Endothelial cell of umbilical vein (primary cell): ENCODE measurements at regions not wholly inside any gene's neighbourhood (a gene's known extent, or its start where the extent isn't known, plus 50 kb on each side); places are given as distances from the start of the nearest gene placed in this dataset.

Experiments used
- BruUV-seq: library from RNA; stranded (reverse); fragments of 400-500 nt; replicated peaks from 2 replicates; lab custom pipeline; 2021; lab: Mats Ljungman, UMichigan
- CTCF ChIA-PET: fragments of 300-600, 350-600 bp; sonication (Branson Sonifier 250); formaldehyde crosslinking; loops from one replicate; lab custom pipeline; 2021; ENCODE audit warnings: antibody characterized with exemption, inconsistent platforms; lab: Charles Lee
- POLR2A ChIA-PET: fragments of 300-600, 350-600 bp; sonication (Branson Sonifier 250); formaldehyde crosslinking; loops from one replicate; lab custom pipeline; 2021; ENCODE audit warnings: antibody characterized with exemption, inconsistent platforms; lab: Charles Lee
- DNase-seq: peaks from one replicate; pipeline ENCODE4 v3.0.0-alpha.2; 2011; ENCODE audit warnings: low read depth, low spot score
- FAIRE-seq: peaks from 2 replicates; lab custom pipeline; 2011; peaks lifted over from hg19 to GRCh38; lab: Jason Lieb, UNC
- H2AFZ ChIP-seq: 2 replicates; pipeline ENCODE4 v1.6.0; 2012; ENCODE audit warnings: low read depth, low read length, control low read depth, inconsistent platforms
- H3K27ac ChIP-seq: 2 replicates; pipeline ENCODE4 v1.5.1; 2011; ENCODE audit warnings: low read depth, mild to moderate bottlenecking, control low read depth, low read length, moderate library complexity; ENCODE audit not compliant: insufficient read depth
- H3K27me3 ChIP-seq, 2 experiments: 2 replicates each; pipeline versions ENCODE4 v1.6.0 to v1.6.1; 2011; ENCODE audit warnings: low read length in 2 of 2, mixed read lengths in 1 of 2; ENCODE audit not compliant: control insufficient read depth in 2 of 2, insufficient read depth in 2 of 2
- H3K36me3 ChIP-seq, 2 experiments: 2 replicates in 1 of 2; 3 replicates in 1 of 2; pipeline ENCODE4 v1.5.1; 2011; ENCODE audit warnings: low read length in 2 of 2, mild to moderate bottlenecking in 1 of 2, moderate library complexity in 1 of 2; ENCODE audit not compliant: control insufficient read depth in 2 of 2, insufficient read depth in 2 of 2; ENCODE audit errors: extremely low read depth in 1 of 2
- H3K4me1 ChIP-seq: 3 replicates; pipeline ENCODE4 v1.5.1; 2011; ENCODE audit warnings: mild to moderate bottlenecking, low read length; ENCODE audit not compliant: control insufficient read depth, insufficient read depth; ENCODE audit errors: extremely low read depth
- H3K4me2 ChIP-seq: 2 replicates; pipeline ENCODE4 v1.6.1; 2011; ENCODE audit warnings: low read length, control low read depth, mixed read lengths; ENCODE audit not compliant: insufficient read depth
- H3K4me3 ChIP-seq, 3 experiments: fragments of 200-600 bp in 1 of 3; sonication (generic), shearing (Covaris generic) in 1 of 3; replicated peaks in 1 of 3; 2 replicates each; pipeline ENCODE4 v1.5.1; 2011 to 2016; ENCODE audit warnings: control low read depth in 3 of 3, low read length in 3 of 3, mild to moderate bottlenecking in 2 of 3, inconsistent platforms in 1 of 3, low read depth in 1 of 3, moderate library complexity in 1 of 3; ENCODE audit not compliant: insufficient read depth in 1 of 3
- H3K79me2 ChIP-seq: 2 replicates; pipeline ENCODE4 v1.6.0; 2012; ENCODE audit warnings: low read length, inconsistent platforms; ENCODE audit not compliant: control insufficient read depth, insufficient read depth
- H3K9ac ChIP-seq: replicated peaks from 2 replicates; pipeline ENCODE3; 2011; ENCODE audit warnings: low read length, control low read depth; ENCODE audit not compliant: insufficient read depth; ENCODE audit errors: extremely low read depth
- H3K9me1 ChIP-seq: replicated peaks from 3 replicates; pipeline ENCODE4 v1.6.0; 2011; ENCODE audit warnings: mild to moderate bottlenecking, low read length; ENCODE audit not compliant: control insufficient read depth, insufficient read depth; ENCODE audit errors: extremely low read depth
- H3K9me3 ChIP-seq: replicated peaks from 2 replicates; pipeline ENCODE4 v1.5.1; 2012; ENCODE audit warnings: low read length, inconsistent platforms; ENCODE audit not compliant: control insufficient read depth, insufficient read depth
- H4K20me1 ChIP-seq: replicated peaks from 2 replicates; pipeline ENCODE3; 2011; ENCODE audit warnings: mild to moderate bottlenecking, low read length; ENCODE audit not compliant: control insufficient read depth, insufficient read depth; ENCODE audit errors: extremely low read depth
- CTCF ChIP-seq, 2 donors: IDR thresholded peaks; 1 replicate in 1 of 2; 2 replicates in 1 of 2; pipeline ENCODE4 v1.5.1; 2011; ENCODE audit warnings: low read length in 2 of 2, mild to moderate bottlenecking in 2 of 2, moderate library complexity in 2 of 2, control low read depth in 1 of 2, inconsistent platforms in 1 of 2, low read depth in 1 of 2; ENCODE audit not compliant: insufficient read depth in 1 of 2; ENCODE audit errors: extremely low read depth in 1 of 2
- EZH2 ChIP-seq: IDR thresholded peaks from 2 replicates; pipeline ENCODE4 v1.6.1; 2012; ENCODE audit warnings: borderline replicate concordance, low read depth, mild to moderate bottlenecking, moderate library complexity, low read length, inconsistent platforms; ENCODE audit not compliant: severe bottlenecking
- FOS ChIP-seq: IDR thresholded peaks from 2 replicates; pipeline ENCODE4 v1.6.1; 2011; ENCODE audit warnings: mild to moderate bottlenecking, low read length, moderate library complexity, borderline replicate concordance; ENCODE audit not compliant: insufficient read depth
- GATA2 ChIP-seq: IDR thresholded peaks from 2 replicates; pipeline ENCODE4 v1.7.0; 2011; ENCODE audit warnings: low read depth, mild to moderate bottlenecking, moderate library complexity, mixed read lengths, low read length; ENCODE audit not compliant: insufficient read length, insufficient read depth
- JUN ChIP-seq: IDR thresholded peaks from 2 replicates; pipeline ENCODE4 v1.6.1; 2011; ENCODE audit warnings: borderline replicate concordance, low read depth; ENCODE audit not compliant: insufficient read length, insufficient read depth
- MAX ChIP-seq: IDR thresholded peaks from 2 replicates; pipeline ENCODE4 v1.6.1; 2011; ENCODE audit not compliant: insufficient read depth, insufficient read length
- MYC ChIP-seq: IDR thresholded peaks from one replicate; pipeline ENCODE4 v1.6.1; 2011; ENCODE audit warnings: mild to moderate bottlenecking, low read depth, low read length
- POLR2A ChIP-seq: IDR thresholded peaks from 2 replicates; pipeline ENCODE4 v1.6.1; 2012; ENCODE audit warnings: low read depth, mild to moderate bottlenecking, control low read depth, low read length
- POLR2AphosphoS5 ChIP-seq: IDR thresholded peaks from 2 replicates; pipeline ENCODE4 v1.6.1; 2012; ENCODE audit warnings: low read depth, mild to moderate bottlenecking, control low read depth, low read length, moderate library complexity; ENCODE audit not compliant: insufficient read depth
- dilution Hi-C: fragments of 300-500 bp; cut with MboI; formaldehyde crosslinking; loops from one replicate; pipeline ENCODE4 v1.15.0; 2019; ENCODE audit warnings: low sequenced_read_pairs; ENCODE audit not compliant: extremely low pct_ligation_motif_present
- intact Hi-C: fragments of 100-400 bp; cut with micrococcal nuclease; formaldehyde crosslinking; loops from one replicate; pipeline ENCODE4 v1.10.0; 2022

- DNase-seq, result peak; percentile 41
- FAIRE-seq, result peak; percentile 64
- POLR2A ChIA-PET, result no interaction called here
These were observed 651.3 kb downstream of the PTPRC start for GRCh38 chr1:199290186-199290585.

DNA sequence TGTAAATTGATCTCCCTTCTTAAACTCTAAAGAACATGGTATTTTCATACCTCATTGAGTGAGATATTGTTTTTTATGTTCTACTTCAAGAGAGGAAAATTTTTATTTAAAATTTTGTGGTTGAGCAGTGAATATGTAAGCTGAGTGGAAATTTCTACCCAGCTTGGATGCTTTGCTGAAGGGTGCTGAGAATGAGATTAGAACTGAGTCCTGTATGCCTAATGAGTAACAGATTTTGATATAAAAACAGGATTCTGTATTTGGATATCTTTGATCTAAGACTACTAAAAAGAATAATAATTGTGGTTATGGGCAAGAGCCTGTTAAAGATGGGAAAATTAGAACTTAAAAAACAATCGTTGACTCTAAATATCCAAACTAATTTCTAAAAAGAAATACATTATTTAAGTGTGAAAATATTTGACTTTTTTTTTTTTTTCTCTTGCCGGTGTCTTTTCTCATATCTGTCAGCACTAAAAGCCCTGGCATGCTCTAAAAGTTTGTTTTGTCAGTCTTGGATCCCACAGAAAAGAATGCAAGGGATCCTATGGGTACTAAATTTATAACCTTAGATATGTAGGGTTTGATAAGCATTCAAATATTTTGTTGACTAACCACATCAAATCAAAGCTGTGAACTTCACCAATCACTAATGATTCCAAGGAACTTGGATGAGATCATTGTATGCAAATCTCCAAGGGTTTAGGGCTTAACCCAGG, 652.3 kb downstream of the PTPRC start:
- Histone ChIP-seq H3K36me3 (no peaks in the 10 kb centered on the region), H4K20me1 (no peaks in the 10 kb centered on the region), H3K27me3 (no peaks in the 10 kb centered on the region), H3K4me3 (no peak overlapping the region), H3K4me2 (peak overlapping the region; percentile 52), H2AFZ (no peak overlapping the region), H3K79me2 (no peaks in the 10 kb centered on the region), H3K9me1 (no peaks in the 10 kb centered on the region), H3K27ac (no peak overlapping the region), H3K9me3 (no peaks in the 10 kb centered on the region), H3K4me1 (peaks cover 13% of the 10 kb centered on the region), H3K9ac (no peak overlapping the region)
- dilution Hi-C loops (no loop called here), intact Hi-C loops (loop anchor here (2.0 kb wide), 1 partner anchor 18 kb away; no protein-coding TSS in a partner anchor)
- ChIA-PET CTCF (no interaction called here), POLR2A (no interaction called here)
- no TSS peak for BruUV-seq
- TF ChIP-seq POLR2A (no peak), POLR2AphosphoS5 (no peak), MAX (no peak), FOS (no peak), MYC (no peak), CTCF (IDR thresholded peaks at IDR 0.05; ENCODE audit: extremely low read depth in 1 of 2, insufficient read depth in 1 of 2, low read depth in 1 of 2, low read length in 2 of 2) (no peak), EZH2 (no peak), GATA2 (no peak), JUN (no peak)
- no peak for FAIRE-seq
- DNase-seq, result no peak

More at GRCh38 chr1:199290186-199290585, 651.3 kb downstream of the PTPRC start:
- TF ChIP-seq FOS, result peak; percentile 29
- no peak for TF ChIP-seq MYC
- H3K4me2 ChIP-seq, result peak overlapping the region; percentile 52
- no peaks in the 10 kb centered on the region for H3K9me3 ChIP-seq
- dilution Hi-C loops (no loop called here), intact Hi-C loops (loop anchor here (2.0 kb wide), 1 partner anchor 17 kb away; no protein-coding TSS in a partner anchor)
- H4K20me1 ChIP-seq, result no peaks in the 10 kb centered on the region
- no peak overlapping the region for H3K27ac ChIP-seq
- no peaks in the 10 kb centered on the region for H3K79me2 ChIP-seq
- no peak overlapping the region for H3K4me3 ChIP-seq
- no peaks in the 10 kb centered on the region for H3K9me1 ChIP-seq
- no peaks in the 10 kb centered on the region for H3K36me3 ChIP-seq
- no peaks in the 10 kb centered on the region for H3K27me3 ChIP-seq
- H3K9ac ChIP-seq, result no peak overlapping the region
- CTCF ChIA-PET, result no interaction called here
- H3K4me1 ChIP-seq, result peaks cover 13% of the 10 kb centered on the region
- no peak overlapping the region for H2AFZ ChIP-seq
- BruUV-seq, result no TSS peak
